Cardiac muscle cell (in vitro differentiated cells and primary cell): ENCODE measurements at regions not wholly inside any gene's neighbourhood (a gene's known extent, or its start where the extent isn't known, plus 50 kb on each side); places are given as distances from the start of the nearest gene placed in this dataset.

Experiments
- DNase-seq, 2 donors: peaks; one replicate each; pipeline versions ENCODE4 v3.0.0 to v3.0.0-alpha.2; 2010 to 2017; ENCODE audit warnings: low read depth in 1 of 2, low spot score in 1 of 2
- H3K27ac ChIP-seq: fragments of 200-600 bp; sonication (generic); 2 replicates; pipeline ENCODE4 v1.5.1; 2016
- H3K27me3 ChIP-seq: fragments of 200-600 bp; sonication (generic); 2 replicates; pipeline ENCODE4 v1.6.0; 2016; ENCODE audit warnings: control low read depth
- H3K36me3 ChIP-seq: fragments of 200-600 bp; sonication (generic); 2 replicates; pipeline ENCODE4 v1.5.1; 2016; ENCODE audit warnings: control low read depth
- H3K4me1 ChIP-seq: fragments of 200-600 bp; sonication (generic); 2 replicates; pipeline ENCODE4 v1.8.1; 2017; ENCODE audit warnings: low read depth, mild to moderate bottlenecking, mixed run types
- H3K4me3 ChIP-seq: fragments of 200-600 bp; sonication (generic); 2 replicates; pipeline ENCODE4 v1.5.1; 2016; ENCODE audit warnings: mild to moderate bottlenecking
- H3K9me3 ChIP-seq: fragments of 200-600 bp; sonication (generic); 2 replicates; pipeline ENCODE4 v1.5.1; 2017; ENCODE audit warnings: low read depth, mild to moderate bottlenecking, control low read depth
- CTCF ChIP-seq: IDR thresholded peaks from 2 replicates; pipeline ENCODE4 v1.5.1; 2012; ENCODE audit warnings: low read depth, mild to moderate bottlenecking, low read length

DNA sequence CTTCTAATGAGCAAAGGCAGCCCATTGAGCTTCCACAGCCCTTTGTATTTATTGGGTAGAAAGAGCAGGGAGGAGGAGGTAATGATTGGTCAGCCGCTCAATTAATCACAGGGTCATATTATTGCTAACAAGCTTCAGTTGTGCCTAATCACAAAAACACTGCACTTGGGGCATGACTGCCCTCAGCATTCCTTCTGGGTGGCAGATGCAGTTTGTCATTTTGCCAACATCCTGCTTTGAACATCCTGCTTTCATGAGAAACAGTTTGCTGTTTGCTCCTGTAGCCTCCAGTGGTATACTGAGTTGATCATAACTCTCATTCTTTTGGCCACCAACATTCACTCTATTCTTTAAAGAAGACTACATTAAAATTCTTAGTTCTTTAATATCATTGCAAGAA lies 462.9 kb upstream of the MIS18BP1 start:
- Histone ChIP-seq H3K27me3 (no peaks in the 10 kb centered on the region), H3K9me3 (no peaks in the 10 kb centered on the region), H3K4me3 (no peak overlapping the region), H3K36me3 (no peaks in the 10 kb centered on the region), H3K4me1 (no peaks in the 10 kb centered on the region), H3K27ac (no peak overlapping the region)
- DNase-seq = no peak
- no peak for TF ChIP-seq CTCF

DNA sequence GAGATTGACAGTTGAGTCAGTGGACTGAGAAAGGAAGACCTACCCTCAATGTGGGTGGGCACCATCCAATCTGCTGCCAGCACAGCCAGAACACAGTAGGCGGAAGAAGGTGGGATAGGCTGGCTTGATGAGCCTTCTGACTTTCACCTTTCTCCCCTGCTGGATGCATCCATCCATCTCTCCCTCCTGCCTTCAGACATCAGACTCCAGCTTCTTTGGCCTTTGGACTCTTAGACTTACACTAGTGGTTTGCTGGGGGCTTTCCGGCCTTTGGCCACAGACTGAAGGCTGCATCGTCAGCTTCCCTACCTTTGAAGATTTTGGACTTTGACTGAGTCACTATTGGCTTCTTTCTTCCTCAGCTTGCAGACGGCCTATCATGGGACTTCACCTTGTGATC lies 456.5 kb upstream of the MIS18BP1 start:
- no peak overlapping the region for H3K4me3 ChIP-seq
- no peak for DNase-seq
- H3K4me1 ChIP-seq = no peaks in the 10 kb centered on the region
- H3K27me3 ChIP-seq = no peaks in the 10 kb centered on the region
- no peaks in the 10 kb centered on the region for H3K9me3 ChIP-seq
- H3K27ac ChIP-seq = no peak overlapping the region
- TF ChIP-seq CTCF = no peak
- H3K36me3 ChIP-seq = no peaks in the 10 kb centered on the region

- H3K27me3 ChIP-seq = no peaks in the 10 kb centered on the region
- no peak for TF ChIP-seq CTCF
Observed at GRCh38 chr14:45705940-45706534, 453.0 kb upstream of the MIS18BP1 start.

DNA sequence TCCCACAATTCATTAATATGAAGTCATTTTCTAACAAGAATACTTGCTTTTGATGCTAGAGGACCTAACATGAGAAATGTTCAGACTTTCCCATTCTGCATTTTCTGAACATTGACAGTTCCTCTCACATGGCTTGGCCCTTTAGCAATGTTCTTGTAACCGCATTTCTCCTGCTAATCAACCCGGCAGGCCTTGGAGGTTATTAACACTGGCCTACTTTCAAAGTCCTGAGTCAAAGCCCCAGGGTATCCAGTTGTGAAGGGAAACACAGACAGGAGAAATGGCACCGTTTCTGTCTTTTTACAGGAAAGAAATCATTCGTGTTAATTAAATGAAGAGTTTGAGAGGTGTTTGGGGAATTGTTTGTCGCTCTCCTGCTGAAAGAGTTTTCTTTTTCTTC lies 446.5 kb upstream of the MIS18BP1 start:
- peak in 1 of 2 donors; percentile 5 for DNase-seq
- no peak for TF ChIP-seq CTCF
- no peak overlapping the region for H3K4me3 ChIP-seq
- H3K27me3 ChIP-seq = no peaks in the 10 kb centered on the region
- H3K27ac ChIP-seq = no peak overlapping the region
- no peaks in the 10 kb centered on the region for H3K9me3 ChIP-seq
- H3K36me3 ChIP-seq = no peaks in the 10 kb centered on the region
- peaks cover 29% of the 10 kb centered on the region for H3K4me1 ChIP-seq

More at GRCh38 chr14:45705940-45706534, 453.0 kb upstream of the MIS18BP1 start:
- H3K27ac ChIP-seq = no peak overlapping the region
- no peak for DNase-seq
- no peaks in the 10 kb centered on the region for H3K9me3 ChIP-seq
- no peaks in the 10 kb centered on the region for H3K4me1 ChIP-seq
- H3K36me3 ChIP-seq = no peaks in the 10 kb centered on the region
- H3K4me3 ChIP-seq = no peak overlapping the region

- Histone ChIP-seq H3K9me3 (no peaks in the 10 kb centered on the region), H3K27ac (no peak overlapping the region), H3K36me3 (no peaks in the 10 kb centered on the region), H3K4me3 (no peak overlapping the region), H3K4me1 (peaks cover 29% of the 10 kb centered on the region), H3K27me3 (no peaks in the 10 kb centered on the region)
- DNase-seq = peak in 1 of 2 donors; percentile 65
- TF ChIP-seq CTCF = no peak
Observed at GRCh38 chr14:45698462-45699134, 445.6 kb upstream of the MIS18BP1 start.
